ENCODE measurements at regions not wholly inside any gene's neighbourhood (a gene's known extent, or its start where the extent isn't known, plus 50 kb on each side); places are given as distances from the start of the nearest gene placed in this dataset.

GRCh38 chr21:38718481-38718880, 87.2 kb upstream of the ETS2 start (continued):
- TF ChIP-seq TRAFD1 (CRISPR knock-in tag; IDR thresholded peaks at IDR 0.05; ENCODE audit: borderline replicate concordance) (no peak), CSRNP2 (CRISPR knock-in tag; conservative IDR thresholded peaks at IDR 0.05; ENCODE audit: low read depth) (no peak), RBM22 (optimal IDR thresholded peaks at IDR 0.05; ENCODE audit: low read length) (no peak)

GRCh38 chr21:38720074-38720473, 85.7 kb upstream of the ETS2 start:
- CTCF ChIA-PET (ENCODE audit: low intra/inter-chr PET ratio, low total read pairs) = no interaction called here

More at GRCh38 chr21:38720074-38720473, 85.7 kb upstream of the ETS2 start:
- WGBS (ENCODE audit: low lambda C conversion rate) = 78% methylated on average over 6 of the region's 6 CpGs
- H3K4me3 ChIP-seq (replicated peaks in 1 of 3; ENCODE audit: insufficient read depth in 1 of 3, low read depth in 2 of 3, low read length in 3 of 3) = no peak overlapping the region
- TF ChIP-seq RAD51 (IDR thresholded peaks at IDR 0.05; ENCODE audit: borderline replicate concordance) = no peak
- no peak for TF ChIP-seq ZNF660 (CRISPR knock-in tag; IDR thresholded peaks at IDR 0.05; ENCODE audit: borderline replicate concordance, low read depth)
- TF ChIP-seq E2F5 (CRISPR knock-in tag; conservative IDR thresholded peaks at IDR 0.05) = no peak
- TF ChIP-seq ZNF569 (CRISPR knock-in tag; IDR thresholded peaks at IDR 0.05; ENCODE audit: borderline replicate concordance) = no peak
- no peak for TF ChIP-seq MLX (CRISPR knock-in tag; IDR thresholded peaks at IDR 0.05)
- TF ChIP-seq ZNF232 (CRISPR knock-in tag; IDR thresholded peaks at IDR 0.05; ENCODE audit: borderline replicate concordance) = no peak
- TF ChIP-seq KDM5B (CRISPR knock-in tag; IDR thresholded peaks at IDR 0.05; ENCODE audit: borderline replicate concordance) = no peak
- no peak for TF ChIP-seq ZFP36L1 (CRISPR knock-in tag; IDR thresholded peaks at IDR 0.05)
- TF ChIP-seq ZSCAN5A (CRISPR knock-in tag; IDR thresholded peaks at IDR 0.05; ENCODE audit: borderline replicate concordance) = no peak
- no peak for TF ChIP-seq ZNF841 (CRISPR knock-in tag; IDR thresholded peaks at IDR 0.05; ENCODE audit: borderline replicate concordance)
- TF ChIP-seq BATF2 (CRISPR knock-in tag; IDR thresholded peaks at IDR 0.05) = no peak
- TF ChIP-seq ZNF337 (CRISPR knock-in tag; IDR thresholded peaks at IDR 0.05; ENCODE audit: borderline replicate concordance, low read depth) = no peak
- H2AFZ ChIP-seq (ENCODE audit: low read length) = no peak overlapping the region
- no peak for FAIRE-seq
- in situ Hi-C loops (cut with HindIII; ENCODE audit: extremely low pct_ligation_motif_present, low pct_unique_long_range_greater_than_20kb) (no loop called here), intact Hi-C loops (cut with micrococcal nuclease; ENCODE audit: unreplicated experiment) (no loop called here)
- BruUV-seq (replicated peaks) = no TSS peak
- H3K36me3 ChIP-seq (replicated peaks in 1 of 2; ENCODE audit: control insufficient read depth in 1 of 2, insufficient read depth in 2 of 2, low read length in 2 of 2) = no peaks in the 10 kb centered on the region
- peaks cover 6% of the 10 kb centered on the region for H3K9me3 ChIP-seq (ENCODE audit: low read length)
- H4K20me1 ChIP-seq (ENCODE audit: insufficient read depth, low read length) = no peaks in the 10 kb centered on the region
- no peak for ATAC-seq
- DNase-seq (ENCODE audit: low spot score) = no peak
- peaks cover 7% of the 10 kb centered on the region; the same call in 1 of the 2 replicates for H3K4me1 ChIP-seq (ENCODE audit: insufficient read depth, low read length)
- H3K79me2 ChIP-seq (ENCODE audit: insufficient read depth, low read length) = no peaks in the 10 kb centered on the region
- H3K9ac ChIP-seq (ENCODE audit: insufficient read depth, low read depth, low read length) = no peak overlapping the region
- POLR2A ChIA-PET = no interaction called here
- H3K4me2 ChIP-seq (ENCODE audit: low read depth, low read length) = no peak overlapping the region
- H3K27me3 ChIP-seq (ENCODE audit: control insufficient read depth in 1 of 2, insufficient read depth in 2 of 2, low read length in 2 of 2) = peaks cover 2 to 17% of the 10 kb centered on the region in 2 experiments; a peak in 3 of 5 replicates
- H3K27ac ChIP-seq (ENCODE audit: extremely low read length, insufficient read depth, low read length) = no peak overlapping the region
